ENCODE measurements at regions not wholly inside any gene's neighbourhood (a gene's known extent, or its start where the extent isn't known, plus 50 kb on each side); places are given as distances from the start of the nearest gene placed in this dataset.

DNA sequence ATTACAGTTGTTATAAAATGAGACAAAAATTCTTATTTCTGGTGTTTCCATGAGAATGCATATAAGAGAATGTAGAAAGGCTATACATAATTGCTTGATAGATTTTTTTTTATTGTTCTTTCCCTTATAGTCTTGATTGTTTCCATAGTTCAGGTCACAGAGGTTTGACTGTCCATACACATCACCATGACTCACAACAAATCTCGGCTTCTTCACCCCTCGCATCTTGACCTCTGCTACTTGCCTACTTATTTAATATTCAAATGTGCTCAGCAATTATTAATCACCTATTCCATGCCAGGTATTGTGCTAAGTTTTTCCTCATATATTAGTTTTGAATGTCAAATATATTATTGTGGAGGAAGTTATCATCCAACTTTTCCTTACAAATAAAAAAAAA lies 789.6 kb downstream of the RNF144A start:
- Histone ChIP-seq H3K9me3 (ENCODE audit: control insufficient read depth, insufficient read depth, low read depth, low read length) (no peaks in the 10 kb centered on the region), H3K27ac (ENCODE audit: extremely low read depth, low read depth, low read length) (no peak overlapping the region), H3K4me3 (ENCODE audit: low read depth, low read length) (no peak overlapping the region), H3K4me1 (ENCODE audit: control insufficient read depth, insufficient read depth, low read length) (no peaks in the 10 kb centered on the region), H3K36me3 (ENCODE audit: control insufficient read depth in 2 of 2, insufficient read depth in 1 of 2, low read length in 2 of 2) (no peaks in the 10 kb centered on the region)
- ChIA-PET CTCF (no interaction called here), POLR2A (no interaction called here)
- no peak for TF ChIP-seq ZNF701 (tag by site-specific recombination; IDR thresholded peaks at IDR 0.05)
- no peak for TF ChIP-seq ZNF184 (tag by site-specific recombination; IDR thresholded peaks at IDR 0.05)
- TF ChIP-seq ZNF138 (tag by site-specific recombination; IDR thresholded peaks at IDR 0.05; ENCODE audit: borderline replicate concordance) = no peak
- TF ChIP-seq, protein P1, sequence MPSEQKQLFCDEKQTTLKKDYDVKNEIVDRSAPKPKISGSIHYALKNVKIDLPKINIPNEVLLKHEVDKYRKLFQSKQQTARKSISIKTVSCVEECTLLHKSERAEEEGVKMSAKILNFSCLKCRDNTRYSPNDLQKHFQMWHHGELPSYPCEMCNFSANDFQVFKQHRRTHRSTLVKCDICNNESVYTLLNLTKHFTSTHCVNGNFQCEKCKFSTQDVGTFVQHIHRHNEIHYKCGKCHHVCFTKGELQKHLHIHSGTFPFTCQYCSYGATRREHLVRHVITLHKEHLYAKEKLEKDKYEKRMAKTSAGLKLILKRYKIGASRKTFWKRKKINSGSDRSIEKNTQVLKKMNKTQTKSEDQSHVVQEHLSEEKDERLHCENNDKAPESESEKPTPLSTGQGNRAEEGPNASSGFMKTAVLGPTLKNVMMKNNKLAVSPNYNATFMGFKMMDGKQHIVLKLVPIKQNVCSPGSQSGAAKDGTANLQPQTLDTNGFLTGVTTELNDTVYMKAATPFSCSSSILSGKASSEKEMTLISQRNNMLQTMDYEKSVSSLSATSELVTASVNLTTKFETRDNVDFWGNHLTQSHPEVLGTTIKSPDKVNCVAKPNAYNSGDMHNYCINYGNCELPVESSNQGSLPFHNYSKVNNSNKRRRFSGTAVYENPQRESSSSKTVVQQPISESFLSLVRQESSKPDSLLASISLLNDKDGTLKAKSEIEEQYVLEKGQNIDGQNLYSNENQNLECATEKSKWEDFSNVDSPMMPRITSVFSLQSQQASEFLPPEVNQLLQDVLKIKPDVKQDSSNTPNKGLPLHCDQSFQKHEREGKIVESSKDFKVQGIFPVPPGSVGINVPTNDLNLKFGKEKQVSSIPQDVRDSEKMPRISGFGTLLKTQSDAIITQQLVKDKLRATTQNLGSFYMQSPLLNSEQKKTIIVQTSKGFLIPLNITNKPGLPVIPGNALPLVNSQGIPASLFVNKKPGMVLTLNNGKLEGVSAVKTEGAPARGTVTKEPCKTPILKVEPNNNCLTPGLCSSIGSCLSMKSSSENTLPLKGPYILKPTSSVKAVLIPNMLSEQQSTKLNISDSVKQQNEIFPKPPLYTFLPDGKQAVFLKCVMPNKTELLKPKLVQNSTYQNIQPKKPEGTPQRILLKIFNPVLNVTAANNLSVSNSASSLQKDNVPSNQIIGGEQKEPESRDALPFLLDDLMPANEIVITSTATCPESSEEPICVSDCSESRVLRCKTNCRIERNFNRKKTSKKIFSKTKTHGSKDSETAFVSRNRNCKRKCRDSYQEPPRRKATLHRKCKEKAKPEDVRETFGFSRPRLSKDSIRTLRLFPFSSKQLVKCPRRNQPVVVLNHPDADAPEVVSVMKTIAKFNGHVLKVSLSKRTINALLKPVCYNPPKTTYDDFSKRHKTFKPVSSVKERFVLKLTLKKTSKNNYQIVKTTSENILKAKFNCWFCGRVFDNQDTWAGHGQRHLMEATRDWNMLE (tag by site-specific recombination; conservative IDR thresholded peaks at IDR 0.05; ENCODE audit: low read depth) = no peak
- TF ChIP-seq ZNF266 (tag by site-specific recombination; IDR thresholded peaks at IDR 0.05; ENCODE audit: low read depth) = no peak
- no peak for TF ChIP-seq ZBTB20 (tag by site-specific recombination; IDR thresholded peaks at IDR 0.05)
- no peak for TF ChIP-seq ZFP69B (tag by site-specific recombination; IDR thresholded peaks at IDR 0.05)
- no peak for TF ChIP-seq ZNF37A (tag by site-specific recombination; IDR thresholded peaks at IDR 0.05)
- no peak for TF ChIP-seq ZNF76 (tag by site-specific recombination; IDR thresholded peaks at IDR 0.05; ENCODE audit: borderline replicate concordance, low read depth)
- no peak for TF ChIP-seq ZNF423 (tag by site-specific recombination; IDR thresholded peaks at IDR 0.05)
- TF ChIP-seq ZNF223 (tag by site-specific recombination; IDR thresholded peaks at IDR 0.05) = no peak
- TF ChIP-seq ZNF792 (tag by site-specific recombination; IDR thresholded peaks at IDR 0.05) = no peak
- TF ChIP-seq ZNF768 (tag by site-specific recombination; IDR thresholded peaks at IDR 0.05) = no peak
- TF ChIP-seq, protein P2, sequence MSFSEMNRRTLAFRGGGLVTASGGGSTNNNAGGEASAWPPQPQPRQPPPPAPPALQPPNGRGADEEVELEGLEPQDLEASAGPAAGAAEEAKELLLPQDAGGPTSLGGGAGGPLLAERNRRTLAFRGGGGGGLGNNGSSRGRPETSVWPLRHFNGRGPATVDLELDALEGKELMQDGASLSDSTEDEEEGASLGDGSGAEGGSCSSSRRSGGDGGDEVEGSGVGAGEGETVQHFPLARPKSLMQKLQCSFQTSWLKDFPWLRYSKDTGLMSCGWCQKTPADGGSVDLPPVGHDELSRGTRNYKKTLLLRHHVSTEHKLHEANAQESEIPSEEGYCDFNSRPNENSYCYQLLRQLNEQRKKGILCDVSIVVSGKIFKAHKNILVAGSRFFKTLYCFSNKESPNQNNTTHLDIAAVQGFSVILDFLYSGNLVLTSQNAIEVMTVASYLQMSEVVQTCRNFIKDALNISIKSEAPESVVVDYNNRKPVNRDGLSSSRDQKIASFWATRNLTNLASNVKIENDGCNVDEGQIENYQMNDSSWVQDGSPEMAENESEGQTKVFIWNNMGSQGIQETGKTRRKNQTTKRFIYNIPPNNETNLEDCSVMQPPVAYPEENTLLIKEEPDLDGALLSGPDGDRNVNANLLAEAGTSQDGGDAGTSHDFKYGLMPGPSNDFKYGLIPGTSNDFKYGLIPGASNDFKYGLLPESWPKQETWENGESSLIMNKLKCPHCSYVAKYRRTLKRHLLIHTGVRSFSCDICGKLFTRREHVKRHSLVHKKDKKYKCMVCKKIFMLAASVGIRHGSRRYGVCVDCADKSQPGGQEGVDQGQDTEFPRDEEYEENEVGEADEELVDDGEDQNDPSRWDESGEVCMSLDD (tag by site-specific recombination; IDR thresholded peaks at IDR 0.05) = no peak
- no peak for TF ChIP-seq ZNF791 (tag by site-specific recombination; IDR thresholded peaks at IDR 0.05)
- TF ChIP-seq OSR2 (tag by site-specific recombination; IDR thresholded peaks at IDR 0.05) = no peak
- no peak for TF ChIP-seq ZNF48 (tag by site-specific recombination; IDR thresholded peaks at IDR 0.05)
- TF ChIP-seq, protein P3, sequence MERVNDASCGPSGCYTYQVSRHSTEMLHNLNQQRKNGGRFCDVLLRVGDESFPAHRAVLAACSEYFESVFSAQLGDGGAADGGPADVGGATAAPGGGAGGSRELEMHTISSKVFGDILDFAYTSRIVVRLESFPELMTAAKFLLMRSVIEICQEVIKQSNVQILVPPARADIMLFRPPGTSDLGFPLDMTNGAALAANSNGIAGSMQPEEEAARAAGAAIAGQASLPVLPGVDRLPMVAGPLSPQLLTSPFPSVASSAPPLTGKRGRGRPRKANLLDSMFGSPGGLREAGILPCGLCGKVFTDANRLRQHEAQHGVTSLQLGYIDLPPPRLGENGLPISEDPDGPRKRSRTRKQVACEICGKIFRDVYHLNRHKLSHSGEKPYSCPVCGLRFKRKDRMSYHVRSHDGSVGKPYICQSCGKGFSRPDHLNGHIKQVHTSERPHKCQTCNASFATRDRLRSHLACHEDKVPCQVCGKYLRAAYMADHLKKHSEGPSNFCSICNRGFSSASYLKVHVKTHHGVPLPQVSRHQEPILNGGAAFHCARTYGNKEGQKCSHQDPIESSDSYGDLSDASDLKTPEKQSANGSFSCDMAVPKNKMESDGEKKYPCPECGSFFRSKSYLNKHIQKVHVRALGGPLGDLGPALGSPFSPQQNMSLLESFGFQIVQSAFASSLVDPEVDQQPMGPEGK (tag by site-specific recombination; IDR thresholded peaks at IDR 0.05) = no peak
- no peak for TF ChIP-seq ZNF24 (tag by site-specific recombination; IDR thresholded peaks at IDR 0.05)
